ENCODE measurements at regions not wholly inside any gene's neighbourhood (a gene's known extent, or its start where the extent isn't known, plus 50 kb on each side); places are given as distances from the start of the nearest gene placed in this dataset.

DNA sequence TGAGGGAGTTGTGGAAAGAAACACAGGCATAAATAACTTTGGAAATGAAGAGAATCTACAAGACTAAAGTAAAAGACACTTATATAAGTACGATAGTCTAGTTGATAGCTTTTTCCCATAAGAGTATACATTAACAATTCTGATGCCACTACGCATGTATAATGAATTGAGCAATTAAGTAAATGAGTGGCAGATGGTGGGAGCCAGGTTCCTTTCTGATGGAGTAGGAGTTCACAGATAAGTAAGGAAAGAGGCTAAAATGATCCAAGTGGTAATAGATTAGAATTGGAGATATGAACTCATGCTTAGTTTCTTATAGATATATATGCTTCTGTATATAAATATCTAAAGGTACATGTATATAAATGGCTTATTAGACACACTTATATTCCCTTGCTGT lies 368.3 kb downstream of the FAM181B start:
- Mint-ChIP-seq H3K36me3 (ENCODE audit: insufficient read depth) (no peaks in the 10 kb centered on the region), H3K4me3 (ENCODE audit: low read depth) (no peak overlapping the region), H3K9me3 (ENCODE audit: low read depth) (no peaks in the 10 kb centered on the region), H3K27ac (no peak overlapping the region), H3K27me3 (peaks cover 9% of the 10 kb centered on the region), H3K4me1 (ENCODE audit: low read depth) (peaks cover 5% of the 10 kb centered on the region)
- no peak for DNase-seq (ENCODE audit: low spot score, unreplicated experiment)
- TF ChIP-seq, protein P1, sequence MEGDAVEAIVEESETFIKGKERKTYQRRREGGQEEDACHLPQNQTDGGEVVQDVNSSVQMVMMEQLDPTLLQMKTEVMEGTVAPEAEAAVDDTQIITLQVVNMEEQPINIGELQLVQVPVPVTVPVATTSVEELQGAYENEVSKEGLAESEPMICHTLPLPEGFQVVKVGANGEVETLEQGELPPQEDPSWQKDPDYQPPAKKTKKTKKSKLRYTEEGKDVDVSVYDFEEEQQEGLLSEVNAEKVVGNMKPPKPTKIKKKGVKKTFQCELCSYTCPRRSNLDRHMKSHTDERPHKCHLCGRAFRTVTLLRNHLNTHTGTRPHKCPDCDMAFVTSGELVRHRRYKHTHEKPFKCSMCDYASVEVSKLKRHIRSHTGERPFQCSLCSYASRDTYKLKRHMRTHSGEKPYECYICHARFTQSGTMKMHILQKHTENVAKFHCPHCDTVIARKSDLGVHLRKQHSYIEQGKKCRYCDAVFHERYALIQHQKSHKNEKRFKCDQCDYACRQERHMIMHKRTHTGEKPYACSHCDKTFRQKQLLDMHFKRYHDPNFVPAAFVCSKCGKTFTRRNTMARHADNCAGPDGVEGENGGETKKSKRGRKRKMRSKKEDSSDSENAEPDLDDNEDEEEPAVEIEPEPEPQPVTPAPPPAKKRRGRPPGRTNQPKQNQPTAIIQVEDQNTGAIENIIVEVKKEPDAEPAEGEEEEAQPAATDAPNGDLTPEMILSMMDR (IDR thresholded peaks at IDR 0.05; ENCODE audit: unreplicated experiment): no peak

DNA sequence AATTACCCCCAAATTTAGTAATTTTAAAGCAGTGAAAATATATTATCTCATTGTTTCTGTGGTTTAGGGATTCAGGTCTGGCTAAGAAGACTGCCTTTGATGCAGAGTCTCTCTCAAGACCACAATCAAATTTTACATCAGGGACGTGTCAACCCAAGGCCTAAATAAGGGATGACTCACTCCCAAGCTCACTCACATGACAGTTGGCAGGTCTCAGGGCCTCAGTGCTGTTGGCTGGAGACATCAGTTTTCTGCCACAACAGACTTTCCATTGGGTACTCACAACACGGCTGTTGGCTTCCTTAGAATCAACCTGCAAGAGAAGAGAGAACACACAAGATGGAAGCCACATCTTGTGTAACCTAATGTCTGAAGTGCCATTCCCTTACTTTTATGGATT lies 377.3 kb downstream of the FAM181B start:
- no peak overlapping the region for H3K4me3 Mint-ChIP-seq (ENCODE audit: low read depth)
- no peaks in the 10 kb centered on the region for H3K36me3 Mint-ChIP-seq (ENCODE audit: insufficient read depth)
- peaks cover 12% of the 10 kb centered on the region for H3K4me1 Mint-ChIP-seq (ENCODE audit: low read depth)
- no peaks in the 10 kb centered on the region for H3K9me3 Mint-ChIP-seq (ENCODE audit: low read depth)
- H3K27me3 Mint-ChIP-seq: no peaks in the 10 kb centered on the region
- H3K27ac Mint-ChIP-seq: no peak overlapping the region
- no peak for DNase-seq (ENCODE audit: low spot score, unreplicated experiment)
- TF ChIP-seq, protein P1 (IDR thresholded peaks at IDR 0.05; ENCODE audit: unreplicated experiment): no peak

DNA sequence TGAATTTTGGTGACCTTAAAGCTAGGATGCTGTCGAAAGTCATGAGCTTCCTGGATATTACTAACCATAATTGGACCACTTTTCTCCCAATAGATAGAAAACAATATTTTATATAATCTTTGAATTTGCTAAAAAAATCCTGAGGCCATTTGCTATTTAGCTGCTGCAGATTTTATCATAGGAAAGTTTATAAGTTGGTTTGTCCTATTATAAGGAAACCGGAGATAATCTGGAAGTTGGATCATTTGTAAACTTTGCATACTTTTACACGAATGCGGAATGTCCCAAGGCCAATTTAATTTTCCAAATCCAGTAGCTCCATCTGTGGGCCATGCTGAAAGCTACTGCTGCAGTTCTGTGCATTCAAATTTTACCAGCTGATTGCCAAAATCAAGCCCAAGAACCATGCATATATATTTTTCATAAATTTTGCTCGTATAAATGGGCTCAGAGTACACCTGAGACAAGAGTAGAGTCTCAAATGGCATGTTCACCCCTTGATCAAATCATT lies 378.3 kb downstream of the FAM181B start:
- Mint-ChIP-seq H3K9me3 (ENCODE audit: low read depth) (no peaks in the 10 kb centered on the region), H3K4me1 (ENCODE audit: low read depth) (peaks cover 10% of the 10 kb centered on the region), H3K27ac (no peak overlapping the region), H3K27me3 (peaks cover 3% of the 10 kb centered on the region), H3K36me3 (ENCODE audit: insufficient read depth) (no peaks in the 10 kb centered on the region), H3K4me3 (ENCODE audit: low read depth) (no peak overlapping the region)
- TF ChIP-seq, protein P1 (IDR thresholded peaks at IDR 0.05; ENCODE audit: unreplicated experiment): no peak
- DNase-seq (ENCODE audit: low spot score, unreplicated experiment): no peak

DNA sequence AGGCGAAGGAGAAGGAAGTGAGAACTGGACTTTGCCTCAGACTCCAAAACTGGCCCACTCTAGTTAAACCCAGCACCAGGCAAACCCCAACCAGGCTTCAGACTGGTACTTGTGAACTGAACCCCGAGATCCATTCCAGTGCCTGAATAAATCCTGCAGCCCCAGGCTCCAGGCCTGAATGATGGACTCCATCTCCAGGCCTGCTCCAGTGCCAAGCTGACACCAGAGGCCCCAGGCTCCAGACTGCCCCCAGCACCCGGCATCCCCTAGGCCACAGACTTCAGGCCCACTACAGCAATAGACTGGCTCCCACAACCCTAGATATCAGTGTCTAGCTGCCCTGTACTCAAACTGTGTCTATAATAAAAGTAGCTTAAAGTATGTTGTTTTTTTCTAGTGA lies 406.8 kb downstream of the FAM181B start:
- Mint-ChIP-seq H3K4me1 (ENCODE audit: low read depth) (no peaks in the 10 kb centered on the region), H3K9me3 (ENCODE audit: low read depth) (peaks cover 13% of the 10 kb centered on the region), H3K4me3 (ENCODE audit: low read depth) (no peak overlapping the region), H3K36me3 (ENCODE audit: insufficient read depth) (no peaks in the 10 kb centered on the region), H3K27me3 (peaks cover 2% of the 10 kb centered on the region), H3K27ac (no peak overlapping the region)
- DNase-seq (ENCODE audit: low spot score, unreplicated experiment): no peak
- TF ChIP-seq, protein P1 (IDR thresholded peaks at IDR 0.05; ENCODE audit: unreplicated experiment): no peak

DNA sequence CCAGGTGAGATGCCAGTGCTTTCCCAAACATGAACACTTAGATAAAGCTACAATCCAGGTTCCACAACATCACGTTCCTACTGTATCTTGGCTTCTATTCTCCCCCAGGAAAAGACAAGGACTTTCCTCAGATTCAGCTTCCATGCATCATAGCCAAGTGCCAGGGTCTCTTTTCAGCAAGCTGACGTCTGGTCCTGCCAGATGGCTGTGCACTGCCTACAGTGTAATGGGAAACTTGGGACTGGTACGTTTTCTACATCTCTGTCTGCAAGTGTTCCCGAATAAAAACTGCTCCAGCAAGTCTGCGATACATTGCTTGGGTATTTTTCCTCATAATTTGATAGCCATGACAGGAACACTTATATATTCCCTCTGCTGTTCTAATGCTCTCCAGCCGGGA lies 412.5 kb downstream of the FAM181B start:
- TF ChIP-seq, protein P1 (IDR thresholded peaks at IDR 0.05; ENCODE audit: unreplicated experiment): no peak
- H3K4me1 Mint-ChIP-seq (ENCODE audit: low read depth): no peaks in the 10 kb centered on the region
- H3K36me3 Mint-ChIP-seq (ENCODE audit: insufficient read depth): no peaks in the 10 kb centered on the region
- H3K27ac Mint-ChIP-seq: no peak overlapping the region
- H3K4me3 Mint-ChIP-seq (ENCODE audit: low read depth): no peak overlapping the region
- H3K27me3 Mint-ChIP-seq: peaks cover 8% of the 10 kb centered on the region
- DNase-seq (ENCODE audit: low spot score, unreplicated experiment): no peak
- no peaks in the 10 kb centered on the region for H3K9me3 Mint-ChIP-seq (ENCODE audit: low read depth)

Measured in progenitor cell of endocrine pancreas (in vitro differentiated cells).